Stimulated activated naive CD4-positive, alpha-beta T cell treated with Interleukin-2 at 50 U/mL for 16 hours (primary cell): ENCODE measurements at regions not wholly inside any gene's neighbourhood (a gene's known extent, or its start where the extent isn't known, plus 50 kb on each side); places are given as distances from the start of the nearest gene placed in this dataset.

Experiments used
- DNase-seq: peaks from one replicate; lab custom pipeline; 2025; lab: John Stamatoyannopoulos, UW

DNA sequence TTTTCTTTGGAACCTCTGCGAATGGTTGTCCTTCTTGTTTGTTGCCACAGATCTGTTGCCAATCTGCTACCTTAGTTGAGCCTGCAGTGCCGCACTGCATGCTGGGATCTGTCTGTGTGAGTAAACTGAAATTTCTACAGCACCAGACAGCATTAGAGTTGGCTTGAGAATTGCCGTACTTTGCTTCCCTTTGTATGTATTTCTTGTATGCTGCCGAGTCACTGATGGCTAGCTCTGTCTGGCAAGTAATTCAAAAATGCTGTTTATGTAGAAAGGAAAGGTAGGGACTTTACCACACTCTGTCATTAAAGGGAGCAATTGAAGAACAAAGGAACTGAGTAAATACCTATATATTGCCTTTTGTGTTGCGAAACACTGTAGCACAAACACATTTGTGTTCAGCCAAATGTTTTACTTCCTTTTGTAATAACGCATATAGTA is 857.4 kb downstream of the USP25 start:
- DNase-seq: no peak

DNA sequence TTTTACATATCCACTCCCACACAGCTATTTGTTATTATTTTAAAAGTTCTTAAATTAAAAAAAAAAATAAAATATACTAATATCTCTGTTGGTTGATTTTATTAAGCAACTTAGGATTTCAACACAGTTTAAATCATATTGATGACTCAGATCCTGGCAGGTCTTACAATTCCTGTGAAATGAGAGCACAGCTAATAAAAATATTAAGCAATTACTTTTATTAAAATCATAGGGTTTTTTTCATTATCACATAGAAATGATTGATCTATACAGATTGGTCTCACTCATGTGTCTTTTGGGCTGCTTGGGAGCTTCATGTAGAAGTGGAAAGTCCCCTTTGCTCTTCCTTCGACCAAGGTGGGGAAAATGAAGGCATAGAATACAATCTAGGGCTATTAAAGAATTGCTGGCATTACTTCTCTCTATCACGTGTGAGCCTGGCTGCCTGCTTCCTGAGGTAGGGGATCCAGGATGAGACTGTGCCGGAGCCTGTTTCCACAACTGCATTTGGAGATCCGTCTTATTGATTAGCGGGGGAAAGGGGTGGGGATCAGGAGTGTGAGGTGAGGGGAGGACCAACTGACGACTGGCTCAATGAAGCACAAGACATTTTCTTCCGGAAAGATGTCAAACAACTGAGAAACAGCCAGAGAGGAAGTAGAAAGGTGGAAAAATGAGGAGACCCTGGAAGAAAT is 858.0 kb downstream of the USP25 start:
- no peak for DNase-seq

DNA sequence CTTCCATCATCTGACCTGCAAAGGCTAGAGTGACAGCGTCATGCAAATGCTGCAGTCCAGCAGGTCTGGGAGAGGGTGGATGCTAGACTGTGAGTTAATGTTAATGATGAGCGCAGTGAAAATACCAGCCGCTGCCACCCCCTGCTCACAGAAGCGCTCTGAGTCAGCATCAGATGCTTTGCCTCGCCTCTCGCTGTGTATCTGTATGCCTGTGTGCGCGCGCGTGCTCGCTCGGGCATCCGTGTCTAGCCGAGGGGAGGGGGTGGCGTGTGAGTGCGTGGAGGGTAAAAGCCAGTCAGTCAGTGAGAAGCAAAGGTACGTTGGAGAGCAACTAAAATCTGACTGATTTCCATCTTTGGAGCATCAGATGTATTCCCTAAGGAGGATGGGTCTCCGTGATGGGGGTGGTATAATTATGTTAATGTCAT is 858.7 kb downstream of the USP25 start:
- DNase-seq: no peak

DNA sequence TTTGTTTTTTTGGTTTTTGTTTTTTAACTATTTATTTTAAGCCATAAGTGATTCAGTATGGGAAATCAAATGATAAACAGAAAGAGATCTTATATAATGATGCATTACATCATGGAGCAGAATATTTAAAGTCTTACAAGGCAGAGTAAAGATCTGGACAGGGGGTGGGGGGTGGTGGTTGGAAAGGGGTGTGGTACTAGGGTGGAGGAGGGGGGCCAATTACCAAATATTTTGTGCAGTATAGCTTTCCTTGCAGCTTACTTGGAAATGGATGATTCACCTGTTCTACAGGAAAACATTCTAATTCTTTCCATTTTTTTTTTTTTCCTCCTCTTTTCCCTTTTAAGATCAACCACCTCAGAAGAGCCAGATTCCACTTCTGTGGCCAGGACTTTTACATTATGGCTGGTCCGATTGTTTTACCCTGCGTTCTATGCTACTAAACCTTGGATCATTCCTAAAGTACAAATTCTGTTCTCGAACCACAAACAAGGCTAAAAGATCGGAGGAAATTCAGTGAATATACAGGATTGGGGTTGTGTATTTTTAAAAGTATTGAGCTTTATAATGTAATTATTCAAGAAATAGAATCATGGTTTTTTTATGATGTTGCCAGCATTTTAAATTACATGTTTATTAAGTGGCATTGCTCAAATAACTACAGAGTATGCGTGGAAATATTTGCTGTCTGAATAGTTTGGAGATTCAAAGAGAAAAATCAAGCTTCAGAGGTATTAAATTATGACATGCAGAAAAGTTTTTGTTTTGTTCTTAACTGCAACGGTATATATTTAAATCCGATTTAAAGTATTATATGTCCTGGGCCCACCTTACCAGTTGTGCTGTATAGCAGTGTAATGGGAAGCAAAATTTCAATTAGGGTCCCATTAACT is 859.5 kb downstream of the USP25 start:
- no peak for DNase-seq

DNA sequence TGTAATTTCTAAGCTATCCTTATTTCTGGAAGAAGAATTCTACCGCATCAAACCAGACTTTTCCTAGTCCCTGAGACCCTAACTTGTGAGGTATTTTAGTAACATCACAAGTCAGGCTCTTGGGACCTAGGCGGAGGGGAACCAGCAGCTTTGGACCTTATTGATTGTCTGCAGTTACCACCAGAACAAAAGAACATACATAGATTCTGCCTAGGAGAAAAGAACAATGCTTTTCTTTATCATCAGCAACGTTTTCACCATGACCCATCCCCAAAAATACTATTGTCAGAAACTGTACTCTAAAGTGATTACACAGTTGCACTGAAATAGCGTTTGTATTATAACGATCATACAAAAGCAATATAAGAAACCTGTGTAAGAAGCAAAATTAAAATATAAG is 860.4 kb downstream of the USP25 start:
- DNase-seq: no peak

DNA sequence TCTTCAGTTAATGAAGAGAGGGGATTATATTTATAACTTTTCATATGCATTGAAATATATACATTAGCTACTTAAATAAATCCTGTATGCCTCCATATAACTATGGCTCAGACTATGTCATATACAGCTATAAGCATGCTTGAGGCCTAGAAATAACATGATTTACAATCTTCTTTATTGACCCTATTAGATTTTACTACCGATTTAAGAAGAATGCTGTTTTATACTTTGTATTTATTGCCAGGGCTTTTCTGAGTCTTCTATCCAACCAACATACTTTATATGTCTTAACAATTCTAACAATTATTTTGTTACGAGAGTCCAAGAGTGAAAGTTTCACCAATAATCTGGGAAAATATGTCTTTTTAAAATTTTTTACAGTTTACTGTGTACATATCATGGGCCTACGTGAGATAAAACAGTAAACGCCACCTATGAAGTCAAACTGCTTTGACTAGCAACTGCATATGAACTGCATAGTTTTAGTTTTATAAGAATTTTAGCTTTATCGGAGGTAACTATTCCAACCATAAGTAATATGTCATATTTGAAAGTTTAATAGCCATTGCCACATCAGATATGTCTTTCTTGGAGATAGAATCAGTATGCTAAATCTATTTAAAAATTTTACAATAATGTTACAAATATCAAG is 861.0 kb downstream of the USP25 start:
- no peak for DNase-seq

DNA sequence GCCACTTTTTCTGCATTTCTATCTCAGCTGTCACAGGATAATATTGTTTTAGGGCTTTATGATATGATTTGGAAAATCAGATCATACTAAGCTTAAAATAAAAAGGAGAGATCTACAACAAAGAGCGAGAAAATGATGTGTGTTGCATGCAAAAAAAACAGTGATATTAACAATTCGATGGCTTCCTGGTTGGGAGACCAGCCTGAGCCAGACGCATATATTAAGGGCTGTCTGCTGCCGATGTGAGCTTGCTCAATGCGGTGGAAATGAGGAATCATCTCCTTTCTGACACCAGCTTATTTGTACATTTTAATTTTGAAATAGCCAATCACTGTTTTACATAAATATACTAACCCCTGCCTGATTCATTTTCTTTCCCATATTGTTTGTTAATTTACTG is 862.6 kb downstream of the USP25 start:
- DNase-seq: no peak

DNA sequence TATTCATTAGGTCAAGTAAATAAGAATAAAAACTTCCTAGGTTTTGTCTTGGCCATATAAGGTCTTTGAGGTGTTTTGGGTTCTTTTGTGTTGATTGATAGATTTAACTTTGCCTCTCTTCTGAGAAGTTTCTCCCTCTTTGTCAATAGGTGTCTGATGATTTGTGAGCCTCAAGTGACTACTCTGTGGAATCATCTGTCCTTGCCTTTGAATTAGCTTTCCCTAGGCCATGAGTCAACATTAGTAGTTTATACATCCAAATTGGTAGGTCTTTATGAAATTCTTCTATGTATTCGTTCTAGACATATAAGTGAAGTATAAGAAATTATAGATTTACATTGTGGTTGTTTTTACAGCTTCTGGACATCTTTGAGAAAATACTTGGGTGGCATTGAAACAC is 864.4 kb downstream of the USP25 start:
- DNase-seq: no peak

DNA sequence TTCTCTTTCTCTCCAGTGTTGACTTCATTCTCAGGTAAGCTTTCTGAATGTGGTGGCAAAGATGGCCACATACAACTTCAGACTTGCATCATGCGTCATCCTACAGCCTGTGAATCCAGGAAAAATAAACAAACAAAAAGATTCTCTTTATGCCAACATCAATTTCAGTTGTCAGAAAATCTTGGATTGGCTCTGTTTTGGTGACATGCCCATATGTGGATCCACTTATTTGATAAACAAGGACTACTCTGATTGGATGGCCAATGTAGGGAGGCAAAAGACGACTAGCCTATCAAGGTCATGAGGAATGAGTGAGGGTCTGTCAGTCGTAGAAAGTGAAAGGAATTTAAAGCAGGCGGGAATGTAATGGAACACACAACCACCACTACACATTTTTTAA is 866.6 kb downstream of the USP25 start:
- DNase-seq: no peak

DNA sequence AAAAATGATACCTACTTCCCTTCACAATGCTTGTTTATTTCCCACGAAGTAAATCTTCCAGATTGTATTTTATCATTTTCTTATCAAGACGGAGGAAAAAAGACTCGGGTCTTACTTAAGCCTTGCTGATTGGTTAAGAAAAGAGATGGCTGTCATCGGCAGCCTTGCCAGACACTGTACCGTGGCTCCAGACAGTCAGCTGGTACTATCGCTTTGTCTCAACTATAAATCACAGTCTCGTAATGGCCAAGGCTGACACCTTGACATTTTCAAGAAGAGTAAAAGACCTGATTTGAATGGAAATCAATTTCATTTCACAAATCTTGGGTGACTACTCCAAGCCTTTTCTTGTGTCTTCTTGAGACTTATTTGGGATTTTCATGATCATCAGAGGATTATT is 868.0 kb downstream of the USP25 start:
- no peak for DNase-seq

DNA sequence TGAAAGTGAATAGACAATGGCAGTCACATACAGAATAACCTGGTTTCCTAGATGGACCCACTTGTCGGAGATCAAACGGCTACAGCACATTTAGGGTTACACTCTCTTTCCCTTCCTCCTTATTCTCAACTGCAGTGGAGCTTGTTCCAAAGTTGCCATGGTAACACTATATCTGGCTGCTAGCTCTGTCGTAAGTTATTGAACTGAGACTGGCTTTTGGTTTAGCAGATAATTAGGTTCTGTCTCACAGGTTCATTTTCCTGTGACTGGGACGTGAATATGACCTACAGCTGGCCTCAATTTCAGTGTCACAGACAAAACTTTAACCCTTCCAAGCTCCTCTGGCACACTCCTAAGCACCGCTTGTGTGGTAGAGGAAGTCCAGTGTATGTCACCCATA is 875.8 kb downstream of the USP25 start:
- DNase-seq: no peak

DNA sequence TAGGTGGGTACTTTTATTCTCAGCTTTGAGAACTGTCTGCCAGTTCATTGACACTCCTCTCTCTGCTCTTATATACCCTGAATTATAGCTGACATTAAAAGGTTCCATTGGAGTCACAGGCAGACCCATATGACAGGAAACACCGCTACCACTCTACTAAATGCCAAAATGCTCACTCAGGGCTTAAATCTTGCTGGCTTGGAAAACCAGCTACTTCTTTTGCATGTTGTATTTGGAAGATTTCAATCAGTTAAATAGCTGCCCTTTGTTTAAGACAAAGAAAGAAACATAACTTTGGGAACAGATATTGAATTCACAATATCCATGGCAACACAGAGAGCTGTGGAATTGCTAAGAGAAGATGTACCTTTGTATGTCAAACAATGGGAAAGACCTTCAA is 876.5 kb downstream of the USP25 start:
- DNase-seq: no peak

DNA sequence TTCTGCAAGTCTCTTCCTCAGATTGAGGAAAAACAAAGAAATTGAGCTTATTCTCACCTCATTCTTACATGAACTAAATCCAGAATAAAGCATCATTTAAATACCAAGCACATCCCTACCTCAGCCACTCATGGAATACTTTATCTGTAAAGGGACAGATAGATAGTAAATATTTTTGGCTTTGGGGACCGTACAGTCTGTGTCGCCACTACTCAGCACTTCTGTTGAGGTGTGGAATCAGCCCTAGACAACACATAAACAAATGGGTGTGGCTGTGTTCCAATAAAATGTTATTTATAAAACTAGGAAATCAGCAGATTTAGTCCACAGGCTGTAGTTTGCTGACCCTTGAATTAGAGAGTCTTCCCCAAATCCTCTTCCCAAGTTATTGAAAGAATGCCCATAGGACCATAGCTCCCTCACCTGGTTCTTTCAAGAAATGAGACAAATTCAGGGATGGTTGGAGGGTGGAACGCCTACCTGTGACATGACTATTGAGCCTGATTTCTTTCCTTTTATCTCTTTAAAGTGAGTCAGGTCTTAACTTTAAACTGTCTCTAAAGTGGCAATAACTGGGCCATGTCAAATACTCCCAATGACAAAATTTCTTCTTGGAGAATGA is 878.5 kb downstream of the USP25 start:
- no peak for DNase-seq

DNA sequence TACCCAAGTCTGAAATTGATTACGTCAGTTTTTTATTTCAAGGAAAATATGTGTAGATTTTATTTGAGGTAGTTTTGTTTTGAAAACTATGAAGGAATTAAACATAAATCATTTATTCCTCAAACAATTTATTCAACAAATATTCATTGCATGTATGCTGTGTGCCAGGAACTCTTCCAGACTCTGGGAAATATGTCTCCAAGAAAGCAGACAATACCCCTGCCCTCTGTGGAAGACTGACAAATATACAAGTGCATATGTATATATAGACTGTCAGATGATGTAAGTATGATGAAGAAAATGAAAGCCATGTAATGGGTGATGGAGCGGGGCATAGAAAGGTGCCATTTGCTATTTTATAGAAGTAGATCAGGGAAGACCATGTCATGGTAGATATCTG is 889.5 kb downstream of the USP25 start:
- no peak for DNase-seq

DNA sequence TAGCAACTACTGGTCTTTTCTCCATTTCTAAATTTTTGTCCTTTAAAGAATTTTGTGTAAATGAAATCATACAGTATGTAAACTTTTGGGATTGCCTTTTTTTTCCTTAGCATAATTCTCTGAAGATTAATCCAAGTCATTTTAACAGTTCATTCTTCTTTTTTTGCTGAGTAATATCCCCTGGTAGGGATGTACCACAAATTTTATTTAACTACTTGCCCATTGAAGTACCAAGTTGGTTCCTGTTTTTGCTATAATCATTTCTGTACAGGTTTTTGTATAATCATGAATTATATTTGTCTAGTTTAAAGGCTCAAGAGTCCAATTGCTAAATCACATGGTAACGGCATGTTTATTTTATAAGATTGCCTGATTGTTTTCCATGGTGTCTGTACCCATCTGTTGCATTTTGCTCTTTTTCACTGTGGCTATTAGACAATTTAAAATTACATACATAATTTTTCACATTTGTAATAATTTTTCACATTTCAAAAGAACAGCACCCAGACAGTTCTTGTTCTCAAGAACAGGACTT is 891.1 kb downstream of the USP25 start:
- DNase-seq: no peak

DNA sequence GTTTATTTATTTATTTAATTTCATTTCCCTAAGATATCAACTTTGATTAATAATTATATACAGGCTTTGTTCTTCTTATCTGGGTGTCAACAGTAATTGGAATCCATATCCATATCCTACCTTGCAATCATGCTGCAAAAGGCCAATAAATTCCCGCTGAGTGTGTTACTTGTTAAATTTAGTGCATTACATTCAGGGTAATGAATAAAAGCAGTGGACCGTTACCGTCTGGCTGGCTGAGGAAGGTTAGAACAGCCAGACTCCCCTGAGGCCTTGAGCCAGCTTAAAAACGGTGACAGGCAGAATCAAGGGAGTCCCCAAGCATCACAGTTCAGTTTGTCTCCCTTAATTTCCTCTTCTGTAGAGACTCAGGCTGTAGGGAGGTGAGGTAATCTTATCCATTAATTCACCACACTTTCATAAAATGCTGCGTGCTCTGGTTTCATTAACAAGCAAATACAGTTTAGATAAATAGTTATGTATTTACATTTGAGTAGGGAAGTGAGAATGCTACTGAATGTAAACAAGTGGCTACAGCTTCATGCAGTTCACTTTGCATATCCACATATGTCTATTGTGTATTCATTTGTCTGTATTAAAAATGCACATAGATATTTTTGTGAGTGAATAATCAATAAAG is 888.2 kb upstream of the CXADR start:
- DNase-seq: no peak

DNA sequence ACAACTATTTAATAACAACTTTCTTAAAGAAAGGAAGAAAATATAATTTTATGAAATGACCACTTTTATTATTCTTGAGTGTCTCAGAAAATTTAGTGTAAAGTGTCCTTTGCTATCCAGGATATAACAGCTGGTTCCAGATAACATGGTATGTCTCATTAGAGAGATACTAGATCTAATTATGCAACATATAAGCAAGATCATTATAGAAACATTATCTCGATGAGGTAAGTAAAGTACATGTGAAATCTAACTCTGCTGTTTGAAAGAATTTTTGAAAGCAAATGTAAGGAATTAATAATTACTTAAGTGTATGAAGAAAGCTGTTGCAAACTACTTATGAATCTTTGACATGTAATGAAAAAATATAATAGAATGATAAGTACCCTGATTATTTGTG is 887.4 kb upstream of the CXADR start:
- no peak for DNase-seq

DNA sequence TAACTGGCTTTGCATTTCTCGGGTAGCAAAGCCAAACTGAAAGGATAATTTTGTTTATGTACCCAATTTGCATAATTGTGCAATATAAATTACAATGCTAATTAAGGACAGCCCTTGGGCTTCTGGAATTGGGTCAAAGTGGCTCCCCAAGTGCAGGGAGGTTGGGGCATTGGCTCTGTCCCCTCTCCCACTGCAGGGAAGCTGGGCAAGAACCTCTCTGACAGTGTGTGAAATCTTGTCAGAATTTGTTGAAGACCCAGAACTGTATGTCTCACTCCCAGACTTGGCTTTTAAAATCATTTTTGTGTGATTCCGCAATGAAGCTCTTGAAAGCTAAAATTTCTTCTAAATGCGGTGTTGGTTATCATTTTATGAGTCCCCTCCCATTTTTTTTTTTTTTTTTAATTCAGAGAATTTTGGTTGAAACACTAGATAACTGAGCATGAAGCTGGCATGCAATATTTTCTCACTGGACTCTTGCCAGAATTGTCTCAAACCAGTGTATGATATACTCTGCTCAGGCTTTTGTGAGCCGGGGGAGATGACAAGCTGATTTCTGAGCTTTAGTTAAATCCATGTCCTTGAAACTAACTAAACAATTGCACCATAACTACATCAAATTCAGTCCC is 878.9 kb upstream of the CXADR start:
- no peak for DNase-seq

DNA sequence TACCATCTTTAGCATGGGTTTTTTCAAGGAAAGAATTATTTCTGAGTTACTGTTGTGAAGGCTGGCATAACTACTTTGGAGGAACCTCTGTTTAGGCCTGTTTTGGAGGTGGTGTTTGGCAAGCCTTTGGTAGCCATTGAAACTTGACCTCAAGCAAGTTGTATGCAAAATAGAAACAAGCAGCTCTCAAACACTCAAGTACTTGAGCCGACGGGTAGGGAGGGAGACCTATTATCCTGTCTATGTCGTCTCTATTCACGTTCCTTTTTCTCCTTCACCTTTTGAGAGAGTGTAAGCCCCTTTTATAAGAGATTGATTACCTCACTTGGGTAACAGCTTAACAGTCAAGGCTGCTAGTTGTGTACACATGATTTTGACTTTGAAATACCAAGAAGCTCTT is 878.3 kb upstream of the CXADR start:
- no peak for DNase-seq

DNA sequence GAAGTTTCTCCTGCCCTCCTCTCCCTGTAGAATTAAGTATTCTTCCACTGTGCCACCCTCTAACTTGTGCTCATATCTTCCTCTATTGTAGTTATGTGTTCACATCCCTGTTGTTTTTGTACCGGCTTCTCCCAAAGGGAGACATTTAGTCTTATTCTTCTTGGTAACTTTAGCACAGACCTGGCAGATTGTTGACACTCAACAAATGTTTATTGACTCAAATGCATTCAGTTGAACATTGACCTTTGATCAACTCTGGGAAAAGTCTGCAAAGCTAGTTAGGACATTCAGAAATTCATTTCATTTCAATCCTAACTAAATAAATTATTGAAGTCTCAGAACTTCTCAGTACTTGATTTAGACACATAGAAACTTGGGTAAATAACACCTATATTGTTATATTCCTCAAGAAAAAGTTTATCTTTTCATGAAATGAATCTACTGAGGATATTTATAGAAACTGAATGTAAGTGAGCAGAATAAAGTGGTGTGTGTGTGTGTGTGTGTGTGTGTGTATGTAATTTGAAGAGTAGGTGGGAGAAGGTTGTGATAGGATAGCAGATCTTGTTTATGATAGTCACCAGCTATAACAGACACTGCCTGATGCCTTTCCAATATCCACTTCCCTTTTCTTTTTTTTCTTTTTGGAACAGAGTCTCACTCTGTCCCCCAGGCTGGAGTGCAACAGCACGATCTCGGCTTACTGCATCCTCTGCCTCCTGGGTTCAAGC is 872.4 kb upstream of the CXADR start:
- no peak for DNase-seq

DNA sequence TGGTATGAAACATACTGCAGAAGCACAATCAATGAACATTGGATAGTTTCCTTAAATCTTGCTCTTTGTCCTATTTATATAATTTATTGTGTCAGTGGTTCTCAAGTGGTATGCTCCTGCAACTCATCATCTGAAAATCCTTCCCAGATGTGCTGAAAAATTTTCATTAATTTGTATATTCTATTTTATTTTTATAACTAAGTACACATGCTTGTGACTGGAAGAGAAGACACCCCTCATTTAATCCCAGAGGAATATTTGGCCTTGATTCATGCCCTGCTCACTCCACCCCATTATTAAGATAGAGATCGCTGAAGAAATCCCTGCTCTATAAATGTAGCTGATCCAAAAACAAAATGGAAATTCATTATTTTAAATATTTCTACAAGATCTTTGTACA is 870.5 kb upstream of the CXADR start:
- no peak for DNase-seq
